ENCODE measurements at regions not wholly inside any gene's neighbourhood (a gene's known extent, or its start where the extent isn't known, plus 50 kb on each side); places are given as distances from the start of the nearest gene placed in this dataset.

DNA sequence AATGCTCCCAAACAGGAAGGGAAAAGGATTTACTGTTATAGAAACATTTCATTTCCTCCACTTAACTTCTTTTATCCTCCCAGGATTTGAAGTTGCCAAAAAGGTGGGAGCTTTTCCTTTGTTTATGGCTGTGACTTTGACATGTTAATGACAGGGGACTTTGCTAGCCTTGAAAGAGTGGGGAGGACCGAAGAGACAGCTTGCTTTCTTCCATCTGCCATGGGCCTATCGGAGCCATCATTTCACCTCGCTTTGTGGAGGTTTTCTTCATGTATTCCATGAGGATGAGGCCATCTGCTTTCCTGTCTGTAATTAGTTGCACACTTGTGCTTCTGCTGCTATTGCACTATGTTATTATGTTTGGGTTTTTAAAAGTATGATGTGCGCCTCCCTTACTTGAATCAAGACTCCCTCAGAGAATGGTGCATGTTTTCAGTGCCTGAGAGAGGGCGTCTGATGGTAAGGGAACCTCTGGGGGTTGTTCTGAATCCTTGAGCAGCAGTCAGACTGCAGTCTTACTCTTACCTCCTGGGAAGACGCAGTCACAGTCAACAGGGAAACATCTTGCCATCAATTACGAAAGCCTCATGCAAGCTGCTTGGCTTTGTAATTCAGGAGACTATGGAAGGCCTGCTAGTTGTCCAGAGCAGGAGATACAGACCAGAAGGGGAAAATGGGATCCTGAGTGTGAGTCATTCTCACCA is 173.3 kb upstream of the MGAT5 start:
- H3K4me3 ChIP-seq, result no peak overlapping the region
- no peak overlapping the region for H3K27ac ChIP-seq

DNA sequence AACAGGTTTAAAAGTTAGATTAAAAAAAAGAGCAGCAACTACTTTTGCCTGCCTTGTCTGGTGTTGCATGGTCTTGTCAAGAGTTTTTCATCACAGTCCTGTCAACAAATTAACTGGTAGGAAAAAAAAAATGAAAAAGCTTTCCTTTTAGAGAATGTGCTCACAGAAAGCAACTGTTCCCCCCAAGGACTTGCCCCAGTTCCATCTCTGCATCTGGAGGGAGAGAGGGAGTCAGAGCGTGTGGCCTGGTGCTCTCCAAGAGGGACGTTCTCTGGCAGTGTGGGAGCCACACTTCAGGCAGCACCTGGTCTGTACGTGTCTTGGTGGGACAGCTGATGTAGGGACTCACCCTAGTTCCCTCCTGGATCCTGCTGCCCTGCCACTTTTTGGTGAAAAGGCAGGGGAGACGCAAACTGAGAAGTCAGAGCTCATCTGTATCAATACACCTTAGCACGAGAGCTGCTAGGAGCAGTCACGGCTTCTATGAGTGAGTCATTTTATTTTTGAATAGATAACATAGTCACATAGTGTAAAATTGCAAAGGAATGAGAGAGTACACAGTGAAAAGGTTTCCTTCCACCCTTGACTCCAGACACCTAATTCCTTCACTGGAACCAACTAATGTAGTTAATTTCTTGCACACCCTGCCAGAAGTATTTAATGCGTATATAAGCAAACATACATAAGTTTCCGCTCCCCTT is 172.5 kb upstream of the MGAT5 start:
- H3K27ac ChIP-seq, result no peak overlapping the region
- H3K4me3 ChIP-seq, result no peak overlapping the region

DNA sequence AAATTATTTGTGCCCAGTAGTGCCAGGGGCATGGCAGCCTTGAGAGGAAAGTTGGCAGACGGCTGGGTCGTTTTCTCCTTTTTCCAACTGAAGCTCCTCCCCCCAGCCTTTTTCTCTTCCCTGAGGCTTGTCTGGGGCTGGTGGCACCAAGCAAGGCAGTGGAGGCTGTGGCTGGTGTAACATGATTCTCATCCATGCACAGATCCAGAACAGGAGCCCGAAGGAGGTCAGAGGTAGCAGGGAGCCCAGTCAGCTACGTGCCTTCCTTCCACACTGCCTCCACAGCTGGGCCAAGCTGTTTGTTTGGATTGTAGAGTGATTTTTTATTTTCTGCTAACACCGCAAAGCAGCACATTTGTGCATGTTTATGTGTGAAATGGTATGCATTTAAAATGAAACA is 170.3 kb upstream of the MGAT5 start:
- Histone ChIP-seq H3K27ac (no peak overlapping the region), H3K4me3 (no peak overlapping the region)

- H3K27ac ChIP-seq, result no peak overlapping the region
- no peak overlapping the region for H3K4me3 ChIP-seq
These were observed 167.2 kb upstream of the MGAT5 start for GRCh38 chr2:134086594-134087219.

DNA sequence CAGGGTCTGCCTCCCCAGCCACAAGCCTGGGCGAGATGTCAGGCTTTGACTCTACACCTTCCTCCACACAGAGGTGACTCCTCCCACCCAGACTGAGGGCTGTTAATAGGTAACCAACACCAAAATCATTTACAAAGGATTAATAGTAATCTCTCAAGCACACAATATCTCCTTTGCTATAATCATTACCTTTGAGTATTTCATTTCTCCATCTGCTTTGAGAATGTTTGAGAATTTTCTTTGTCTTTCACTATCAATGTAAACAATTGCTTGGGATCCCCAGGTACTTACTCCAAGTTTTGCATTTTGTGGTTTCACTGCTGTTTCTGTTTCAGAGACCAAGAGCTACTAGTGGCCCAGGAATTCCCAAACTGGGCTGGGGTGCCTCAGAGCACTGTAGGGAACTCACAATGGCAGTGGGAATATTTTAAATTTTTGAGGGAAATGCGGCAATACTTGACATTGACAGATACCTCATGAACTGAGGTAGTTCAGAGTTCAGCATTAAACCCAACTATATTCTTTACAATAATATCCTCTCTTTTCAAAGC is 166.4 kb upstream of the MGAT5 start:
- H3K27ac ChIP-seq, result no peak overlapping the region
- no peak overlapping the region for H3K4me3 ChIP-seq

GRCh38 chr2:134089454-134089853 is 164.4 kb upstream of the MGAT5 start:
- Histone ChIP-seq H3K4me3 (no peak overlapping the region), H3K27ac (no peak overlapping the region)

- no peak overlapping the region for H3K4me3 ChIP-seq
- no peak overlapping the region for H3K27ac ChIP-seq
These were observed 156.1 kb upstream of the MGAT5 start for GRCh38 chr2:134097740-134098139.

DNA sequence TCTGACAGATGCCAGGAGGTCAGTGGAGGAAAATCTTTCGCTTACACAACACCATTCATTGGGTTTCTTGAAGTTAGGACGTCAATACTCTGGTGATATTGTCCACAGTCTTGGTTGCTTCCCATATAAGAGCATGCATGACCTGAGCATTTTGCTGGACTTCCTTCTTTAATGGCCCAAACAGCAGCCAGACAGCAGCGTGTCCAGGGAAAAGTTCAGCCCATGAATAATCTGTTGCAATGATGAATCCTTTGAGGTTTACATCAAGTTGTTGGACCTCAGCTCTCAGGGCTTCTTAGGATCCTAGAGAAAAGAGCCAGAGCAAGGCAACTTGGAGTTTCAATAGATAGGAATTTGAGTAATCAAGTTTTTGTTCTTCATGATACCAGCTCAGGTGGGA is 155.6 kb upstream of the MGAT5 start:
- Histone ChIP-seq H3K4me3 (no peak overlapping the region), H3K27ac (no peak overlapping the region)

GRCh38 chr2:134099273-134099672 is 154.6 kb upstream of the MGAT5 start:
- H3K4me3 ChIP-seq, result no peak overlapping the region
- H3K27ac ChIP-seq, result no peak overlapping the region

GRCh38 chr2:134103196-134103595 is 150.7 kb upstream of the MGAT5 start:
- no peak overlapping the region for H3K4me3 ChIP-seq

GRCh38 chr2:134104754-134105153 is 149.1 kb upstream of the MGAT5 start:
- H3K27ac ChIP-seq, result no peak overlapping the region
- H3K4me3 ChIP-seq, result no peak overlapping the region

More at GRCh38 chr2:134103196-134103595, 150.7 kb upstream of the MGAT5 start:
- no peak overlapping the region for H3K27ac ChIP-seq

DNA sequence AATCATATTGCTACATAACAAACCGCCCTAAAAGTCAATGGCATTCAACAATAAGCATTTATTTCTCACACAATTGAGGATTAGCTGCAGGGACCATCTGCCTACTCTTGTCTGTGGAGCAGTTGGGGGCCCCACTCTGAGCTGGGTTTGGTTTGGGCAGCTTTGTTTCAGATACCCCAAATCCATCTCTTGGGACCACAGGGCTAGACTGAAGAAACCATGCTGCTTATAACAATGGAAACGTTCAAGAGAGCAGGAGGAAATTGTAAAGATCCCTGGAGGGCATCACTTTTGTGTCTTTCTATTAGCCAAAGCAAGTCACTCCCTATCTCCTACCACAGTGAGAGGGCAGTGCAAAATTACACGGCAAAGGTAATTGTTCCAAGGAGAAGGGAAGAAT is 146.5 kb upstream of the MGAT5 start:
- no peak overlapping the region for H3K27ac ChIP-seq

GRCh38 chr2:134108113-134108512 is 145.8 kb upstream of the MGAT5 start:
- H3K27ac ChIP-seq, result no peak overlapping the region
- no peak overlapping the region for H3K4me3 ChIP-seq

More for the DNA sequence above, 146.5 kb upstream of the MGAT5 start:
- no peak overlapping the region for H3K4me3 ChIP-seq

GRCh38 chr2:134109246-134109645 is 144.6 kb upstream of the MGAT5 start:
- Histone ChIP-seq H3K27ac (no peak overlapping the region), H3K4me3 (no peak overlapping the region)

GRCh38 chr2:134109725-134110124 is 144.1 kb upstream of the MGAT5 start:
- no peak overlapping the region for H3K4me3 ChIP-seq
- H3K27ac ChIP-seq, result no peak overlapping the region

DNA sequence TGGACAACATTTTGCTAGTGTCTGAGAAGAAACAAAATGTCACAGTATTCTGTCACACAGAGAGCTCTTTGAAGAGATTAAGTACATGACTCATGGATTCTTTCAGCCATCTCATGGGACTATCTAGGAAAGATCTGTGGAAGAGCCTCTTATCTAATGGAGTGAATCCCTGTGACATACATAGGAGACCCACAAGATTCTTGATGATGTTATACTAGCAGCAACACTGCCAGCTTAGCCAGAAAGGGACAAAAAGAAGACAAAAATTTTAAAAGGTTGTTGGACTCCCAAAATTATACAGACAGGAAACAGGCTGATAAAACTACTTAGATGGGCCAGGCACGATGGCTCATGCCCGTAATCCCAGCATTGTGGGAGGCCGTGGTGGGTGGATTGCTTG is 143.3 kb upstream of the MGAT5 start:
- Histone ChIP-seq H3K27ac (no peak overlapping the region), H3K4me3 (no peak overlapping the region)

DNA sequence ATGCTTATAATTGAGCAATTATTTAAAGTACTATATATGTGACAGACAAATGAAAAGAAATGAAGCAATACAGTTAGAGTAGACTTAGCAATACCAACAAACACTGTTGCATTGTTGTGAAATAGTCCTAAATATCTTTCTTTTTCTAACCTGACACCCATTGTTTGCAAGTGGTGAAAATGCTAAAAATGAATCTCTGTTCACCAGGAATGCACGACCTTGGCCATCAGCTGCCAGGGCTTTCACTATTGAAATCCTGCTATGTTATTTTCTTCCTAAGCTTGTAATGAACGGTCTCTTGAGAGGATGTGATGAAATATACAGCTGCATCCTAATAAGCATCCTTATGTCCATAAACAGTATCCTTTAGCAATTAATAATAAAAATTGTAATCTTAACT is 136.2 kb upstream of the MGAT5 start:
- Histone ChIP-seq H3K27ac (no peak overlapping the region), H3K4me3 (no peak overlapping the region)

DNA sequence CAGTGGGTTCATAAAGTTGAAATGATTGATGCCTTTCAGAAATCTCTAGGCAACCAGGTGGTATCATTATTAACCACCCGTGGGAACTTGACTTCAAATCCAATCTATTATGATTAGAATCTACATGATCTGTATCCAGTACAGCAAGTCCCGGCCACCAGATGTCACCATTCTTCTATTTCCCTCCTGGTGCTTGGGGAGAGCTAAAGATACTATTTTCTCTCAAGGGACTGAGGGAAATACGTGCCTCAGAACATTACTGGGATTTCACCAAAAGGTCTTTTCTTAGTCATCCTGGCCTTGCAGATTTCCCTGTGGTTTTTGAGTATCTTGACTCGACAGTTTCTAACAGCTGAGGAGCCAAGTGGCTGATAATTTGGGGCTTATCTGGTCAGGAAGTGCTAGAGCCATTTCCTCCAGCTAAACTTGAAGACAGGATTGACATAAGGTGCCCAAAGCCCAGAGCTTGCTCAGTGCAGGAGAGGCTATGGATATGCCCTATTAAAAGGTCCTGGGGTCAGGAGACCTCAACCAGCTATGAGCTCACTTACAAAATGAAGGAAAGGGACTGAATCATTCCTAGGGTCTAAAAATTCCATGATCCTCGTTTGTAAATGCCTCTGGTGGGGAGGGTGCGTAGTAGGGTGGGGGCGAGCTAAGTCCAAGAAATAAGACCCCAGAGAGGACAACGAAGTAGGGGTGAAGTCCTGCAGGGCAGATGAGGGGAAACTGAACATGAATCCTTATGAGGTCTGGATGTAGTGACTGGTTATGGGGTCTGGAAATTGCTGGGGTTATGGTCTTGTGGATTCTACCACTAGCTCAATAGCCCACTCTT is 135.4 kb upstream of the MGAT5 start:
- Histone ChIP-seq H3K4me3 (no peak overlapping the region), H3K27ac (peak overlapping the region in 5 of 21 experiments; percentile 4 to 47 (median 31))

GRCh38 chr2:134119117-134119712 is 134.7 kb upstream of the MGAT5 start:
- Histone ChIP-seq H3K4me3 (peak overlapping the region; percentile 69 to 100 (median 97)), H3K27ac (peak overlapping the region in 10 of 21 experiments; percentile 16 to 91 (median 87))

Data from skin epidermis (tissue), 12 donors.